Heart left ventricle (tissue), 13 donors: ENCODE measurements at regions not wholly inside any gene's neighbourhood (a gene's known extent, or its start where the extent isn't known, plus 50 kb on each side); places are given as distances from the start of the nearest gene placed in this dataset.

Experiments used
- CTCF ChIP-seq, 12 donors: fragments of 200-600 bp; sonication (generic) in 4 of 12; IDR thresholded peaks; one replicate each; pipeline versions ENCODE4 v1.5.0 to v1.8.0; 2018 to 2022; ENCODE audit warnings: antibody characterized with exemption in 12 of 12, mild to moderate bottlenecking in 5 of 12
- POLR2A ChIP-seq, 2 donors: fragments of 450-650 bp; IDR thresholded peaks; one replicate each; pipeline ENCODE4 v1.6.1; 2017; ENCODE audit warnings: antibody characterized with exemption in 2 of 2, mild to moderate bottlenecking in 2 of 2, moderate library complexity in 2 of 2
- donor health status: ischemic (EF 13 %, LVEDD 7.1; RV severe dilation, severe dysfunction).
- donor health status: DM: no; HTN: yes; CAD: no.
- donor health status: DM: no; HTN: no; CAD: no.
- donor health status: ischemic (EF 25% LVEDD 6.9; RV normal size, moderate dysfunction).
- donor health status: ischemic (EF 25% LVEDD 5.7; RV mildly dilated, moderate dysfunction).
- donor health status: ischemic (EF 35%, LVEDD 5.7; RV mildly dilated, moderate dysfunction).
- donor health status: nonischemic (EF 11% LVEDD 7.7; RV severe dilation, severe dysfunction).
- donor health status: DM: yes; HTN: yes; CAD: no.
- donor health status: PGD.
- donor health status: ischemic (EF 29% LVEDD 5.4; RV normal size, mild dysfunction).
- donor health status: nonischemic (EF 23%, LVEDD 6.1; RV moderate dilation, normal function).

DNA sequence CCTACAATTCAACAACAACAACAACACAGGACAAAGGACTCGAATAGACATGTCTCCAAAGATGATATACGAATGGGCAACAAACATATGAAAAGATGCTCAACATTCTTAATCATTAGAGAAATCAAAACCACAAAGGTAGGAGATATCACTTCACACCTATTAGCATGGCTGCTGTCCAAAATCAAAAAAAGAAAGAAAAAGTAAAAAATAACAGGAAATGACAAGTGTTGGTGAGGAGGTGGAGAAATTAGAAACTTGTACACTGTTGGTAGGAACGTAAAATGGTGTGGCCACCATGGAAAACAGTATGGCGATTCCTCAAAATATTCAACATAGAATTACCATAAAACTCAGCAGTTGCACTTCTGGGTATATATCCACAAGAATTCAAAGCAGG lies 312.3 kb upstream of the STT3B start:
- TF ChIP-seq CTCF (IDR thresholded peaks at IDR 0.05) (no peak), POLR2A (IDR thresholded peaks at IDR 0.05) (no peak)
